Small intestine (tissue), 7 donors: ENCODE measurements at regions not wholly inside any gene's neighbourhood (a gene's known extent, or its start where the extent isn't known, plus 50 kb on each side); places are given as distances from the start of the nearest gene placed in this dataset.
"Not testable (repeated sequence)": the region's sequence is repeated elsewhere in the genome, so short reads cannot be mapped to it uniquely, and the experiment has no call there.

Experiments
- DNase-seq, 2 donors: peaks; one replicate each; pipeline versions ENCODE4 v3.0.0 to v3.0.0-alpha.2; 2013
- FAIRE-seq: peaks from 2 replicates; lab custom pipeline; 2012; peaks lifted over from hg19 to GRCh38; lab: Jason Lieb, UNC
- H3K27ac ChIP-seq, 3 donors: one replicate each; pipeline ENCODE4 v1.5.1; 2013; ENCODE audit warnings: low read length in 2 of 3, mild to moderate bottlenecking in 2 of 3, control low read depth in 1 of 3, inconsistent platforms in 1 of 3, low read depth in 1 of 3, moderate library complexity in 1 of 3
- H3K27me3 ChIP-seq, 3 donors: one replicate each; pipeline ENCODE4 v1.6.1; 2013; ENCODE audit warnings: low read length in 3 of 3, inconsistent platforms in 1 of 3; ENCODE audit not compliant: control insufficient read depth in 3 of 3, insufficient read depth in 3 of 3
- H3K36me3 ChIP-seq, 3 donors: one replicate each; pipeline ENCODE4 v1.6.1; 2013; ENCODE audit warnings: low read length in 3 of 3, inconsistent platforms in 1 of 3, low read depth in 1 of 3, mild to moderate bottlenecking in 1 of 3, moderate library complexity in 1 of 3; ENCODE audit not compliant: control insufficient read depth in 3 of 3, insufficient read depth in 2 of 3
- H3K4me1 ChIP-seq, 3 donors: one replicate each; pipeline ENCODE4 v1.6.1; 2013; ENCODE audit warnings: low read length in 2 of 3, inconsistent platforms in 1 of 3, low read depth in 1 of 3, mild to moderate bottlenecking in 1 of 3, moderate library complexity in 1 of 3; ENCODE audit not compliant: control insufficient read depth in 3 of 3, insufficient read depth in 2 of 3
- H3K4me3 ChIP-seq, 3 donors: one replicate each; pipeline ENCODE4 v1.5.1; 2013; ENCODE audit warnings: low read length in 3 of 3, control low read depth in 1 of 3, inconsistent platforms in 1 of 3, low read depth in 1 of 3, mild to moderate bottlenecking in 1 of 3, moderate library complexity in 1 of 3
- H3K9me3 ChIP-seq, 2 donors: one replicate each; pipeline ENCODE4 v1.6.1; 2013; ENCODE audit warnings: low read depth in 1 of 2, low read length in 1 of 2; ENCODE audit not compliant: control insufficient read depth in 2 of 2, insufficient read depth in 1 of 2
- WGBS, 3 donors: extraction: QIAGEN DNeasy Blood & Tissue Kit; methylation state at CpG; one replicate each; pipeline ENCODE4 v1.1.7; 2013; 5-methylcytosine and 5-hydroxymethylcytosine counted together
- donor health status: healthy with polysubstance abuse.
- donor health status: control.
- donor health status: control.
- donor health status: Bipolar disorder and iron deficiency.
- donor health status: healthy.

- Histone ChIP-seq H3K4me1 (no peaks in the 10 kb centered on the region), H3K36me3 (no peaks in the 10 kb centered on the region), H3K27me3 (no peaks in the 10 kb centered on the region), H3K4me3 (no peak overlapping the region), H3K27ac (no peak overlapping the region), H3K9me3 (peaks cover 0 to 2% of the 10 kb centered on the region in 2 donors)
- DNase-seq (no peak), FAIRE-seq (no peak)
- 46 to 68% (median 54%) methylated on average over 2 of the region's 2 CpGs for WGBS, 3 donors
These were observed 1083.2 kb downstream of the SOCS6 start for GRCh38 chr18:71371951-71372605.

- no peak for FAIRE-seq
- Histone ChIP-seq H3K4me3 (no peak overlapping the region), H3K36me3 (no peaks in the 10 kb centered on the region), H3K9me3 (peaks cover 0 to 7% of the 10 kb centered on the region in 2 donors), H3K27me3 (no peaks in the 10 kb centered on the region), H3K27ac (no peak overlapping the region), H3K4me1 (no peaks in the 10 kb centered on the region)
- WGBS, 3 donors = 52 to 55% (median 52%) methylated on average over 7 of the region's 7 CpGs
- DNase-seq = no peak
These were observed 1082.0 kb downstream of the SOCS6 start for GRCh38 chr18:71370671-71371445.

GRCh38 chr18:71370095-71370494, 1081.2 kb downstream of the SOCS6 start:
- no peak for FAIRE-seq
- no peak overlapping the region for H3K27ac ChIP-seq
- DNase-seq = no peak
- no peaks in the 10 kb centered on the region for H3K4me1 ChIP-seq
- H3K27me3 ChIP-seq = no peaks in the 10 kb centered on the region
- no peak overlapping the region for H3K4me3 ChIP-seq
- peaks cover 0 to 7% of the 10 kb centered on the region in 2 donors for H3K9me3 ChIP-seq
- H3K36me3 ChIP-seq = no peaks in the 10 kb centered on the region
- WGBS, 3 donors = 78 to 86% (median 84%) methylated on average over 2 of the region's 2 CpGs

GRCh38 chr18:71362140-71362539, 1073.3 kb downstream of the SOCS6 start:
- FAIRE-seq (no peak), DNase-seq (no peak)
- H3K36me3 ChIP-seq = no peaks in the 10 kb centered on the region
- H3K4me1 ChIP-seq = no peaks in the 10 kb centered on the region
- no peak overlapping the region for H3K4me3 ChIP-seq
- WGBS, 3 donors = 84 to 92% (median 89%) methylated on average over 4 of the region's 4 CpGs
- H3K27me3 ChIP-seq = no peaks in the 10 kb centered on the region
- H3K9me3 ChIP-seq = peaks cover 0 to 6% of the 10 kb centered on the region in 2 donors
- no peak overlapping the region for H3K27ac ChIP-seq

GRCh38 chr18:71355599-71355998, 1066.8 kb downstream of the SOCS6 start:
- H3K4me1 ChIP-seq, DNase-seq, H3K27me3 ChIP-seq, H3K36me3 ChIP-seq, H3K9me3 ChIP-seq, H3K4me3 ChIP-seq, H3K27ac ChIP-seq, FAIRE-seq: not testable (repeated sequence)
- WGBS, 3 donors = 58 to 77% (median 66%) methylated on average over 3 of the region's 3 CpGs

GRCh38 chr18:71352618-71353017, 1063.8 kb downstream of the SOCS6 start:
- H3K27ac ChIP-seq = no peak overlapping the region
- H3K36me3 ChIP-seq = no peaks in the 10 kb centered on the region
- H3K4me3 ChIP-seq = no peak overlapping the region
- no peaks in the 10 kb centered on the region for H3K27me3 ChIP-seq
- no peaks in the 10 kb centered on the region for H3K4me1 ChIP-seq
- 69 to 81% (median 76%) methylated on average over 1 of the region's 1 CpG for WGBS, 3 donors
- FAIRE-seq (no peak), DNase-seq (no peak)
- no peaks in the 10 kb centered on the region for H3K9me3 ChIP-seq

GRCh38 chr18:71336576-71337210, 1047.8 kb downstream of the SOCS6 start:
- no peak for DNase-seq
- Histone ChIP-seq H3K36me3 (no peaks in the 10 kb centered on the region), H3K4me3 (no peak overlapping the region), H3K27ac (no peak overlapping the region), H3K9me3 (no peaks in the 10 kb centered on the region), H3K27me3 (no peaks in the 10 kb centered on the region), H3K4me1 (no peaks in the 10 kb centered on the region)
- no peak for FAIRE-seq
- 53 to 57% (median 57%) methylated on average over 6 of the region's 6 CpGs for WGBS, 3 donors

GRCh38 chr18:71329563-71329962, 1040.7 kb downstream of the SOCS6 start:
- Histone ChIP-seq H3K27ac (no peak overlapping the region), H3K27me3 (no peaks in the 10 kb centered on the region), H3K4me3 (no peak overlapping the region), H3K36me3 (no peaks in the 10 kb centered on the region), H3K9me3 (no peaks in the 10 kb centered on the region), H3K4me1 (no peaks in the 10 kb centered on the region)
- FAIRE-seq (no peak), DNase-seq (no peak)
- 79 to 89% (median 81%) methylated on average over 2 of the region's 2 CpGs for WGBS, 3 donors
